Stimulated activated CD8-positive, alpha-beta memory T cell treated with anti-CD3 and anti-CD28 coated beads, Interleukin-7, amount 100 ng/mL, for 48 hours (primary cell): ENCODE measurements at regions not wholly inside any gene's neighbourhood (a gene's known extent, or its start where the extent isn't known, plus 50 kb on each side); places are given as distances from the start of the nearest gene placed in this dataset.

Source experiments
- DNase-seq, 2 donors: peaks; one replicate each; pipeline ENCODE4 v3.0.0-alpha.2; 2020; ENCODE audit warnings: low read depth in 1 of 2; ENCODE audit errors: extremely low read depth in 1 of 2

DNA sequence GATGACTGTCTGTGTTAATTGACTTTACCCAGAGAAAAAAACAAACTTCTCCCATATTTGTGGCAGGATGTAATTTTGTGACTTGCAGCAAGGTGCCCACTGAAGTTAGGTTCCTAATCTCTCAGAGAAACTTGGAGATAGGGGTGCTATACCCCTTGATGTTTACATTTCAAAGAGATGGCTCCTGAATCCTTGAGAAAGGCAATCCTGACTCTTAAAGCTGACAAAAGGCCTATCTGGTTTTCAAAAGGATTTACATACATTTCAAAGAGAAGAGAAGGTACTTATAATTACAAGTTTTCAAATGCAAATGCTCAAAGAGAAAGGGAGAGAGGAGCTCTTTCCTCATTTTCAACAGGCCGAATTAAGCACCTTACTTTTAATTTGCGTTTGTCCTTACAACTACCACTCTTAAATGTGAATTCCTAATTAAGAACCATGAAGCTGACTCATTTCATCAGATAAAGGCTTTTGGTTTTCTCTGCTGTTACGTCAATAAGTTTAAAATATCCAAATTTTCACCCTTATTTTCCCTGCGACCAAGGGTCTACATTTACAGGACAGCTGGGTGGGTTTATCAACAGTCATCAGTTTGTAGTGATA is 711.8 kb upstream of the MAP3K7 start:
- no peak for DNase-seq

GRCh38 chr6:91293395-91293794 is 706.5 kb upstream of the MAP3K7 start:
- DNase-seq, result no peak

DNA sequence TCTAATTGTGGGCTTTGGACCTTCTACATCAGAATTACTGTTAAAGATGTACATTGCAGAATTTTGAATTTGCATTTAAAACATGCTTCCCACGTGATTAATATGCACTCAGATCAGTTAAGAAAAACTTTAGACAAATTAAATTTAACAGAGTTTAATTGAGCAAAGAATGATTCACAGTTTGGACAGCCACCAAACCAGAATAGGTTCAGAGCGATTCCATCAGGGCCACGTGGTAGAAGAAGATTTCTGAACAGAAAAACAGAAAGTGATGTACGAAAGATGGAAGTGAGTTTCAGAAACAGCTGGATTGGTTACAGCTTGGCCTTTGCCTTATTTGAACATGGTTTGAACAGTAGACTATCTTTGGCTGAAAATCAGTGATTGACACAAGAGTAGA is 704.2 kb upstream of the MAP3K7 start:
- no peak for DNase-seq

- no peak for DNase-seq
Measured at GRCh38 chr6:91288741-91289140, 701.9 kb upstream of the MAP3K7 start.

GRCh38 chr6:91281901-91282300 is 695.0 kb upstream of the MAP3K7 start:
- DNase-seq, result no peak

GRCh38 chr6:91280494-91280830 is 693.6 kb upstream of the MAP3K7 start:
- no peak for DNase-seq

- DNase-seq, result no peak
Measured at GRCh38 chr6:91279740-91280493, 693.0 kb upstream of the MAP3K7 start.

GRCh38 chr6:91278416-91278815 is 691.5 kb upstream of the MAP3K7 start:
- no peak for DNase-seq

- DNase-seq, result no peak
Measured at GRCh38 chr6:91276315-91276714, 689.4 kb upstream of the MAP3K7 start.

DNA sequence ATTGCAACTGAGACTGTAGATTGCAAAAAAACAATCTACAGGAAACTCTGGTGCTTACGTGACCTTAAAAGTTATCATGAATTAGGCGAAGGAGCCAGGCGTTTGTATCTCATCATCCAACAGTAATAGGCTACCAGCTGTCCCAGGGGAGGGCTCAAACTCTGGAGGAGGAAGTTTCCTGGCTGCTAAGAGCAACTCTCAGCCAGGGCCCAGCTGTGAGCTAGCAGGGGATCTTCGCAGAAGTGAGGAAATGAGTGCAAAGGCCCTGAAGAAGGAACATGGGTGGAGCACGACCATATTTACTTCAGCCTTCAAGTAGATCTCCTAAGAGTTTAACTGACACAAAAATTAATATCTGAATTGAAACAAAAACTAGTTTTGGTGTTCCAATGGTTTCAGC is 686.9 kb upstream of the MAP3K7 start:
- no peak for DNase-seq

- DNase-seq, result no peak
Measured at GRCh38 chr6:91271807-91272206, 684.9 kb upstream of the MAP3K7 start.

DNA sequence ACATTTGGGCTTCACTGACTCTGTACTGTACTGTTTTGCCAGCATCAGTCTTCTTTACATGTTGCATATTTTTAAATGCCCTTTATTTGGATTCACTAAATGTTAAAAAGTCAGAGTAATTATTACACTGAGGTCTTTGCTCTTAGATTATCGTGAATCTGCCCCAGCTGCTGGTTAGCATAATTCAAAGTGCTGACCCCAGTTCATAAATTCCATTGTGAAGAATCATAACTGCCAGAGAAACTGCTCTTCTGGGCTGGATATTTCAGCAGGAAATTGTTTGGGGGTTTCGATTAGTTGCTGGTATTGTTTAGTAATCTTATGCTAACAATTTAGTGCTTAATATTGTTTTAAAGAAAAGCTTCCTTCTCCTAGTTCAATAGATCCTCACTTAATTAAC is 682.1 kb upstream of the MAP3K7 start:
- no peak for DNase-seq

GRCh38 chr6:91267246-91267645 is 680.4 kb upstream of the MAP3K7 start:
- DNase-seq, result no peak

GRCh38 chr6:91266156-91266555 is 679.3 kb upstream of the MAP3K7 start:
- DNase-seq, result no peak

GRCh38 chr6:91243436-91243835 is 656.6 kb upstream of the MAP3K7 start:
- DNase-seq, result no peak

GRCh38 chr6:91242614-91242949 is 655.7 kb upstream of the MAP3K7 start:
- no peak for DNase-seq

GRCh38 chr6:91241946-91242613 is 655.2 kb upstream of the MAP3K7 start:
- DNase-seq, result no peak

GRCh38 chr6:91240878-91241603 is 654.2 kb upstream of the MAP3K7 start:
- DNase-seq, result no peak

GRCh38 chr6:91221072-91221720 is 634.3 kb upstream of the MAP3K7 start:
- DNase-seq, result no peak

- no peak for DNase-seq
Measured at GRCh38 chr6:91213229-91213901, 626.5 kb upstream of the MAP3K7 start.
